ENCODE measurements at regions not wholly inside any gene's neighbourhood (a gene's known extent, or its start where the extent isn't known, plus 50 kb on each side); places are given as distances from the start of the nearest gene placed in this dataset.

GRCh38 chr16:63933841-63934240 lies 1188.0 kb downstream of the CDH11 start:
- Histone ChIP-seq H3K27ac (ENCODE audit: low read length) (no peak overlapping the region), H3K4me3 (ENCODE audit: low read length) (no peak overlapping the region), H3K9ac (ENCODE audit: low read depth, low read length) (no peak overlapping the region), H3K36me3 (ENCODE audit: insufficient read depth, low read depth, low read length) (no peaks in the 10 kb centered on the region), H3K4me1 (ENCODE audit: insufficient read depth, low read length) (no peaks in the 10 kb centered on the region), H3K27me3 (ENCODE audit: insufficient read depth, low read length) (no peaks in the 10 kb centered on the region), H3K9me3 (ENCODE audit: insufficient read depth, low read depth, low read length) (peaks cover 11% of the 10 kb centered on the region; the same call in 1 of the 2 replicates)

GRCh38 chr16:63928421-63928820 lies 1193.4 kb downstream of the CDH11 start:
- H3K27me3 ChIP-seq (ENCODE audit: insufficient read depth, low read length) = no peaks in the 10 kb centered on the region

GRCh38 chr16:63925221-63925620 lies 1196.6 kb downstream of the CDH11 start:
- no peak overlapping the region for H3K4me3 ChIP-seq (ENCODE audit: low read length)
- H3K27ac ChIP-seq (ENCODE audit: low read length) = no peak overlapping the region
- H3K9ac ChIP-seq (ENCODE audit: low read depth, low read length) = no peak overlapping the region
- no peaks in the 10 kb centered on the region for H3K36me3 ChIP-seq (ENCODE audit: insufficient read depth, low read depth, low read length)
- no peaks in the 10 kb centered on the region for H3K27me3 ChIP-seq (ENCODE audit: insufficient read depth, low read length)
- 0 out of 2 replicates have a peak, but pooled peaks cover 2% of the 10 kb centered on the region for H3K9me3 ChIP-seq (ENCODE audit: insufficient read depth, low read depth, low read length)
- peaks cover 8% of the 10 kb centered on the region; the same call in 1 of the 2 replicates for H3K4me1 ChIP-seq (ENCODE audit: insufficient read depth, low read length)

More at GRCh38 chr16:63928421-63928820, 1193.4 kb downstream of the CDH11 start:
- H3K4me3 ChIP-seq (ENCODE audit: low read length) = no peak overlapping the region
- H3K9me3 ChIP-seq (ENCODE audit: insufficient read depth, low read depth, low read length) = peaks cover 11% of the 10 kb centered on the region; the same call in 1 of the 2 replicates
- no peak overlapping the region for H3K27ac ChIP-seq (ENCODE audit: low read length)
- H3K4me1 ChIP-seq (ENCODE audit: insufficient read depth, low read length) = peaks cover 7% of the 10 kb centered on the region; the same call in 1 of the 2 replicates
- H3K36me3 ChIP-seq (ENCODE audit: insufficient read depth, low read depth, low read length) = no peaks in the 10 kb centered on the region
- H3K9ac ChIP-seq (ENCODE audit: low read depth, low read length) = no peak overlapping the region

GRCh38 chr16:63922560-63922959 lies 1199.3 kb downstream of the CDH11 start:
- H3K27me3 ChIP-seq (ENCODE audit: insufficient read depth, low read length) = no peaks in the 10 kb centered on the region
- H3K4me1 ChIP-seq (ENCODE audit: insufficient read depth, low read length) = peaks cover 8% of the 10 kb centered on the region; the same call in 1 of the 2 replicates
- H3K4me3 ChIP-seq (ENCODE audit: low read length) = no peak overlapping the region
- H3K9ac ChIP-seq (ENCODE audit: low read depth, low read length) = no peak overlapping the region
- H3K36me3 ChIP-seq (ENCODE audit: insufficient read depth, low read depth, low read length) = no peaks in the 10 kb centered on the region
- H3K9me3 ChIP-seq (ENCODE audit: insufficient read depth, low read depth, low read length) = peaks cover 20% of the 10 kb centered on the region
- no peak overlapping the region for H3K27ac ChIP-seq (ENCODE audit: low read length)

- Histone ChIP-seq H3K4me1 (ENCODE audit: insufficient read depth, low read length) (peaks cover 8% of the 10 kb centered on the region; the same call in 1 of the 2 replicates), H3K9me3 (ENCODE audit: insufficient read depth, low read depth, low read length) (peaks cover 20% of the 10 kb centered on the region), H3K9ac (ENCODE audit: low read depth, low read length) (no peak overlapping the region), H3K27me3 (ENCODE audit: insufficient read depth, low read length) (no peaks in the 10 kb centered on the region), H3K36me3 (ENCODE audit: insufficient read depth, low read depth, low read length) (no peaks in the 10 kb centered on the region), H3K4me3 (ENCODE audit: low read length) (no peak overlapping the region), H3K27ac (ENCODE audit: low read length) (no peak overlapping the region)
Measured at GRCh38 chr16:63921737-63922295, 1200.0 kb downstream of the CDH11 start.

- H3K27ac ChIP-seq (ENCODE audit: low read length) = no peak overlapping the region
- H3K9ac ChIP-seq (ENCODE audit: low read depth, low read length) = no peak overlapping the region
- no peaks in the 10 kb centered on the region for H3K4me1 ChIP-seq (ENCODE audit: insufficient read depth, low read length)
- H3K9me3 ChIP-seq (ENCODE audit: insufficient read depth, low read depth, low read length) = no peaks in the 10 kb centered on the region
- no peaks in the 10 kb centered on the region for H3K27me3 ChIP-seq (ENCODE audit: insufficient read depth, low read length)
- no peak overlapping the region for H3K4me3 ChIP-seq (ENCODE audit: low read length)
- no peaks in the 10 kb centered on the region for H3K36me3 ChIP-seq (ENCODE audit: insufficient read depth, low read depth, low read length)
Measured at GRCh38 chr16:63913290-63913689, 1208.6 kb downstream of the CDH11 start.

GRCh38 chr16:63907251-63907650 lies 1214.6 kb downstream of the CDH11 start:
- no peaks in the 10 kb centered on the region for H3K9me3 ChIP-seq (ENCODE audit: insufficient read depth, low read depth, low read length)
- no peaks in the 10 kb centered on the region for H3K27me3 ChIP-seq (ENCODE audit: insufficient read depth, low read length)
- no peaks in the 10 kb centered on the region for H3K4me1 ChIP-seq (ENCODE audit: insufficient read depth, low read length)
- H3K9ac ChIP-seq (ENCODE audit: low read depth, low read length) = no peak overlapping the region
- no peak overlapping the region for H3K4me3 ChIP-seq (ENCODE audit: low read length)
- H3K27ac ChIP-seq (ENCODE audit: low read length) = no peak overlapping the region
- no peaks in the 10 kb centered on the region for H3K36me3 ChIP-seq (ENCODE audit: insufficient read depth, low read depth, low read length)

GRCh38 chr16:63904930-63905329 lies 1216.9 kb downstream of the CDH11 start:
- H3K9ac ChIP-seq (ENCODE audit: low read depth, low read length) = no peak overlapping the region
- no peaks in the 10 kb centered on the region for H3K9me3 ChIP-seq (ENCODE audit: insufficient read depth, low read depth, low read length)
- no peak overlapping the region for H3K27ac ChIP-seq (ENCODE audit: low read length)
- no peaks in the 10 kb centered on the region for H3K36me3 ChIP-seq (ENCODE audit: insufficient read depth, low read depth, low read length)
- H3K4me3 ChIP-seq (ENCODE audit: low read length) = no peak overlapping the region
- no peaks in the 10 kb centered on the region for H3K27me3 ChIP-seq (ENCODE audit: insufficient read depth, low read length)
- H3K4me1 ChIP-seq (ENCODE audit: insufficient read depth, low read length) = no peaks in the 10 kb centered on the region

GRCh38 chr16:63904182-63904581 lies 1217.7 kb downstream of the CDH11 start:
- Histone ChIP-seq H3K4me3 (ENCODE audit: low read length) (no peak overlapping the region), H3K9me3 (ENCODE audit: insufficient read depth, low read depth, low read length) (no peaks in the 10 kb centered on the region), H3K27me3 (ENCODE audit: insufficient read depth, low read length) (no peaks in the 10 kb centered on the region), H3K9ac (ENCODE audit: low read depth, low read length) (no peak overlapping the region), H3K4me1 (ENCODE audit: insufficient read depth, low read length) (no peaks in the 10 kb centered on the region), H3K27ac (ENCODE audit: low read length) (no peak overlapping the region), H3K36me3 (ENCODE audit: insufficient read depth, low read depth, low read length) (no peaks in the 10 kb centered on the region)

GRCh38 chr16:63896383-63897109 lies 1225.3 kb downstream of the CDH11 start:
- H3K4me3 ChIP-seq (ENCODE audit: low read length) = no peak overlapping the region
- no peaks in the 10 kb centered on the region for H3K4me1 ChIP-seq (ENCODE audit: insufficient read depth, low read length)
- no peaks in the 10 kb centered on the region for H3K36me3 ChIP-seq (ENCODE audit: insufficient read depth, low read depth, low read length)
- no peaks in the 10 kb centered on the region for H3K9me3 ChIP-seq (ENCODE audit: insufficient read depth, low read depth, low read length)
- no peak overlapping the region for H3K9ac ChIP-seq (ENCODE audit: low read depth, low read length)
- H3K27me3 ChIP-seq (ENCODE audit: insufficient read depth, low read length) = no peaks in the 10 kb centered on the region
- H3K27ac ChIP-seq (ENCODE audit: low read length) = no peak overlapping the region

GRCh38 chr16:63890723-63891122 lies 1231.1 kb downstream of the CDH11 start:
- Histone ChIP-seq H3K4me1 (ENCODE audit: insufficient read depth, low read length) (no peaks in the 10 kb centered on the region), H3K9ac (ENCODE audit: low read depth, low read length) (no peak overlapping the region), H3K27me3 (ENCODE audit: insufficient read depth, low read length) (no peaks in the 10 kb centered on the region), H3K9me3 (ENCODE audit: insufficient read depth, low read depth, low read length) (peaks cover 3% of the 10 kb centered on the region; the same call in 1 of the 2 replicates), H3K36me3 (ENCODE audit: insufficient read depth, low read depth, low read length) (no peaks in the 10 kb centered on the region), H3K27ac (ENCODE audit: low read length) (no peak overlapping the region), H3K4me3 (ENCODE audit: low read length) (no peak overlapping the region)

GRCh38 chr16:63890081-63890480 lies 1231.8 kb downstream of the CDH11 start:
- Histone ChIP-seq H3K27ac (ENCODE audit: low read length) (no peak overlapping the region), H3K4me1 (ENCODE audit: insufficient read depth, low read length) (no peaks in the 10 kb centered on the region), H3K27me3 (ENCODE audit: insufficient read depth, low read length) (no peaks in the 10 kb centered on the region), H3K9me3 (ENCODE audit: insufficient read depth, low read depth, low read length) (peaks cover 3% of the 10 kb centered on the region; the same call in 1 of the 2 replicates), H3K4me3 (ENCODE audit: low read length) (no peak overlapping the region), H3K36me3 (ENCODE audit: insufficient read depth, low read depth, low read length) (no peaks in the 10 kb centered on the region), H3K9ac (ENCODE audit: low read depth, low read length) (no peak overlapping the region)

All from iPS-20b (cell line).